ENCODE measurements at regions not wholly inside any gene's neighbourhood (a gene's known extent, or its start where the extent isn't known, plus 50 kb on each side); places are given as distances from the start of the nearest gene placed in this dataset.

- H3K27ac ChIP-seq = no peak overlapping the region
- ChIA-PET POLR2A (ENCODE audit: low non-redundant PET) (no interaction called here), CTCF (interaction anchor here (1.0 to 2.9 kb wide), 3 partner anchors 8 to 75 kb away, joined by 3 to 14 read pairs (median 10); no protein-coding TSS in a partner anchor)
- no peak for DNase-seq (ENCODE audit: low spot score)
- TF ChIP-seq, protein P1, sequence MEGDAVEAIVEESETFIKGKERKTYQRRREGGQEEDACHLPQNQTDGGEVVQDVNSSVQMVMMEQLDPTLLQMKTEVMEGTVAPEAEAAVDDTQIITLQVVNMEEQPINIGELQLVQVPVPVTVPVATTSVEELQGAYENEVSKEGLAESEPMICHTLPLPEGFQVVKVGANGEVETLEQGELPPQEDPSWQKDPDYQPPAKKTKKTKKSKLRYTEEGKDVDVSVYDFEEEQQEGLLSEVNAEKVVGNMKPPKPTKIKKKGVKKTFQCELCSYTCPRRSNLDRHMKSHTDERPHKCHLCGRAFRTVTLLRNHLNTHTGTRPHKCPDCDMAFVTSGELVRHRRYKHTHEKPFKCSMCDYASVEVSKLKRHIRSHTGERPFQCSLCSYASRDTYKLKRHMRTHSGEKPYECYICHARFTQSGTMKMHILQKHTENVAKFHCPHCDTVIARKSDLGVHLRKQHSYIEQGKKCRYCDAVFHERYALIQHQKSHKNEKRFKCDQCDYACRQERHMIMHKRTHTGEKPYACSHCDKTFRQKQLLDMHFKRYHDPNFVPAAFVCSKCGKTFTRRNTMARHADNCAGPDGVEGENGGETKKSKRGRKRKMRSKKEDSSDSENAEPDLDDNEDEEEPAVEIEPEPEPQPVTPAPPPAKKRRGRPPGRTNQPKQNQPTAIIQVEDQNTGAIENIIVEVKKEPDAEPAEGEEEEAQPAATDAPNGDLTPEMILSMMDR (conservative IDR thresholded peaks at IDR 0.05; ENCODE audit: low read depth) = no peak
Measured at GRCh38 chr5:138650196-138650595, 75.0 kb upstream of the HSPA9 start.

GRCh38 chr5:138649775-138650174, 74.6 kb upstream of the HSPA9 start:
- CTCF ChIA-PET = interaction anchor here (1.0 to 2.9 kb wide), 2 partner anchors 7 to 21 kb away, joined by 3 to 14 read pairs; no protein-coding TSS in a partner anchor
- TF ChIP-seq, protein P1 (conservative IDR thresholded peaks at IDR 0.05; ENCODE audit: low read depth) = no peak
- POLR2A ChIA-PET (ENCODE audit: low non-redundant PET) = interaction anchor here (0.5 kb wide), 1 partner anchor 624 kb away, joined by 4 read pairs; no protein-coding TSS in a partner anchor
- no peak for DNase-seq (ENCODE audit: low spot score)
- no peak overlapping the region for H3K27ac ChIP-seq

GRCh38 chr5:138649316-138649720, 74.1 kb upstream of the HSPA9 start:
- no peak for DNase-seq (ENCODE audit: low spot score)
- H3K27ac ChIP-seq = no peak overlapping the region
- CTCF ChIA-PET = interaction anchor here (1.0 kb wide), 1 partner anchor 20 kb away, joined by 3 read pairs; no protein-coding TSS in a partner anchor
- POLR2A ChIA-PET (ENCODE audit: low non-redundant PET) = interaction anchor here (0.5 kb wide), 1 partner anchor 625 kb away, joined by 4 read pairs; no protein-coding TSS in a partner anchor
- TF ChIP-seq, protein P1 (conservative IDR thresholded peaks at IDR 0.05; ENCODE audit: low read depth) = no peak

GRCh38 chr5:138648841-138649240, 73.6 kb upstream of the HSPA9 start:
- CTCF ChIA-PET = no interaction called here

GRCh38 chr5:138647794-138648410, 72.7 kb upstream of the HSPA9 start:
- DNase-seq (ENCODE audit: low spot score) = no peak
- ChIA-PET CTCF (interaction anchor here (0.6 to 1.0 kb wide), 2 partner anchors 142 to 531 kb away, joined by 3 to 5 read pairs; no protein-coding TSS in a partner anchor), POLR2A (ENCODE audit: low non-redundant PET) (interaction anchor here (0.6 kb wide), 1 partner anchor 141 kb away, joined by 4 read pairs; no protein-coding TSS in a partner anchor)
- TF ChIP-seq, protein P1 (conservative IDR thresholded peaks at IDR 0.05; ENCODE audit: low read depth) = no peak
- H3K27ac ChIP-seq = no peak overlapping the region

More at GRCh38 chr5:138648841-138649240, 73.6 kb upstream of the HSPA9 start:
- POLR2A ChIA-PET (ENCODE audit: low non-redundant PET) = interaction anchor here (0.5 kb wide), 1 partner anchor 354 kb away, joined by 6 read pairs; no protein-coding TSS in a partner anchor
- H3K27ac ChIP-seq = no peak overlapping the region
- TF ChIP-seq, protein P1 (conservative IDR thresholded peaks at IDR 0.05; ENCODE audit: low read depth) = no peak
- no peak for DNase-seq (ENCODE audit: low spot score)

DNA sequence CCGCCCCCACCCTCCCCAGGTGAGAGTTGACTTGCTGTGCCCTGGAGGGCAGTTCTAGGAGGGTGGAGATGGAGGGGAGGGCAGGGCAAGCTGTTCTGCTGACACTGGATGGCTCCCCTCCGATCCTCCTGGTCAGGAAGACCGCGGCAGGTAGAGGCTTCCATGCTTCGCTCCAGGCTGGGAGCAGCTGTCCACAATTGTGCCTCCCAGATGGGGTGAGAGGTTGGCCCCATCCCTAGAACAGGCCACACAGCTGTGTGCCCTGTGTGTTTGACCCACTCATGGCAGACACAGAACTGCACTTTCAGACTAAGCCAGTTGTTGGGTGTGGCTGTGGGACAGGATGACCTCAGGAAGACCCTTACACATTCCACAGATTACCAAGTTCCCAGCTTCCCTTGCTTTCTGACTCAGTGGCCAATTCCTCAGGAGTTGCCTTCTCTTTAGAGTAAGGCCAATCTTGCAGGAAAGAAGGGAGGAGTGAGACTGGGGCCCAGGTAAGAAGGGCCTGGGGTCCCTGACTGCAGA, 72.1 kb upstream of the HSPA9 start:
- POLR2A ChIA-PET (ENCODE audit: low non-redundant PET) = no interaction called here
- TF ChIP-seq, protein P1 (conservative IDR thresholded peaks at IDR 0.05; ENCODE audit: low read depth) = no peak
- CTCF ChIA-PET = interaction anchor here (0.6 to 1.0 kb wide), 2 partner anchors 142 to 531 kb away, joined by 3 to 5 read pairs; no protein-coding TSS in a partner anchor

More for the DNA sequence above, 72.1 kb upstream of the HSPA9 start:
- no peak for DNase-seq (ENCODE audit: low spot score)
- no peak overlapping the region for H3K27ac ChIP-seq
